Adipose tissue (tissue), 3 donors: ENCODE measurements at regions not wholly inside any gene's neighbourhood (a gene's known extent, or its start where the extent isn't known, plus 50 kb on each side); places are given as distances from the start of the nearest gene placed in this dataset.
"Not testable (repeated sequence)": the region's sequence is repeated elsewhere in the genome, so short reads cannot be mapped to it uniquely, and the experiment has no call there.

Experiments used
- H3K27ac ChIP-seq: one replicate; pipeline ENCODE4 v1.5.1; 2013; ENCODE audit warnings: low read depth, low read length
- WGBS, 3 donors: extraction: QIAGEN DNeasy Blood & Tissue Kit; methylation state at CpG; one replicate each; pipeline ENCODE4 v1.1.7; 2013; 5-methylcytosine and 5-hydroxymethylcytosine counted together
- donor health status: healthy with polysubstance abuse.
- donor health status: Bipolar disorder and iron deficiency.
- donor health status: healthy.

DNA sequence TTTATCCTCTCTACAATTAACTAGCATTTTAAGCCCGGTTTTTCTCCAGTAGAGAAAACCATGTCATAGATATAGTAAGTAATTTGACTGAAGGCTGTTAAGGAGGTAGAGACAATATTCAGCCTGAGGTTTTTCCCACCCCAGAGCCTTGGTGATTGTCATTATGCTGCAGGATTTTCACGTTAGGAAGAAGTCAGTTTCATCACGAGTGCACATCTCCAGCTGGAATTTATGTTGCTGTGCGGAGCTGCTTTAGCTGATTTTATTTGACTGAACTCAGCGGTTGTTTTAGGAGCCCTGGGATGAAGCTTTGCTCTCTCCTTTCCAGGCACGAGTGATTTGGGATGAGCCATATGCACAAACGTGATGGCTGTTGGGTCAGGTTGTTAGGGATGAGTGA lies 271.3 kb upstream of the RGMA start:
- WGBS, 3 donors: 76 to 86% (median 82%) methylated on average over 7 of the region's 7 CpGs
- no peak overlapping the region for H3K27ac ChIP-seq

GRCh38 chr15:93359425-93360131 lies 270.6 kb upstream of the RGMA start:
- WGBS, 3 donors: 70 to 80% (median 80%) methylated on average over 15 of the region's 15 CpGs
- no peak overlapping the region for H3K27ac ChIP-seq

GRCh38 chr15:93359060-93359408 lies 270.0 kb upstream of the RGMA start:
- WGBS, 3 donors: 71 to 91% (median 90%) methylated on average over 6 of the region's 6 CpGs

DNA sequence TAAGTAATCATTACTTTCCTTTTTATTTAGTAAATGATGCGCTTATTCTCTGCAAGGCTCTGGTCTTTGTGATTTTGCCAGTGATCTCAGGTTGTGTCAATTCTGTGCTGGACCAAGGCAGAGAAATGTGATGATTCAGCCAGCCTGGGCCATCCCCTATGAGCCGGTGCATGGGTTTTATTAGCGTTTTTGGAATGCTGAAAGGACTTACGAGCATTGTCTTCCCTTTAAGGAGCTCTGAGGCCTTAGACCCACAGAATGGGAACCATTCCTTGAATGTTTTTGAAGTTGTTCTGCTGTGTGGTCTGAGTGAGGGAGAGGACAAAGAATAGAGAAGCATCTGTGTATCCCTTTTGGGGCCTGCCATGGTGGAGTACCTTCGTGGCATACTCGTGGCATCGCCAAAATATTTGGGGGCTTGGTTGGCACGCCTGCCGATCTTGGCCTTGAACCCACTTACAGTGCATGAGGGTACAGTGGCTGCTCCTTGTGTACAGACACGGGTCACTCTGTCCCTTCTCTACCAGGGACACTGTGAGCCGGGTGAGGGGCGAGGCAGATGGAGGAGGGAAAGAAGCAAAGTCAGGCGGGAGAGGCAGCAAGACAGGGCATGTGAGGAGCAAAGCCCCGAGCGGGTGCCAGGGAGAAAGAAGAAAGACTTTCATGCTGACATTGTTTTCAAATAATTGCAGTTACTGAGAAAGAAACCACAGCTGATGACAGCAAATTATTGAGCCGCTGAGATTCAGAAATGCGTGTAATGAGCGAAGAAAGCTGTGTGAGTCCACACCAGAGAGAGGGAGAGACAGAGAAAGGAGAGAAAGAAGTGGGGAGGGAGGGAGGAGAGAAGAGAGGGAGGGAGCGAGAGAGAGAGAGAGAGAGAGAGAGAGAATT lies 269.4 kb upstream of the RGMA start:
- 88 to 90% (median 89%) methylated on average over 19 of the region's 19 CpGs for WGBS, 3 donors

More at GRCh38 chr15:93359060-93359408, 270.0 kb upstream of the RGMA start:
- no peak overlapping the region for H3K27ac ChIP-seq

GRCh38 chr15:93348711-93349545 lies 259.9 kb upstream of the RGMA start:
- 83 to 87% (median 83%) methylated on average over 7 of the region's 7 CpGs for WGBS, 3 donors
- H3K27ac ChIP-seq: no peak overlapping the region

More for the DNA sequence above, 269.4 kb upstream of the RGMA start:
- no peak overlapping the region for H3K27ac ChIP-seq

DNA sequence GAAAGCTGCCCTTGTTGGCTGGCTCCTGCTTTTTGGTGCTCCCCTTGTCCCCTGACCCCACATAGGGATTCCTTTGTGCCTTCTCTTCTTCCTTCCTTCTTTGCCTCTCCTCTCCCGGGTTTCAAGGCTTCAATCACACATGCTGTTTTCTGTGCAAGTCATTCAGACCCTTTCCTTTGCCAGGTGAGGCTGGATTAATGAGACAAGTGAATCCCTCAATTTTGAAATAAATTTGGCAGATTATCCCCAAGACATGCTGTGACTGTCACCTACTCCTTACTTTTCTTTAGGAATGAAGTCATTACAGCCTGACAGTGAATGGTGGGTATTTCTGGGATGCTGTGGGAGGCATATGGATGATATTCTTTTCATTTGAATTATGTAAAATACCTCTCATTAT lies 259.0 kb upstream of the RGMA start:
- H3K27ac ChIP-seq: no peak overlapping the region
- 62 to 77% (median 69%) methylated on average over 1 of the region's 1 CpG for WGBS, 3 donors

- WGBS, 3 donors: 75 to 85% (median 82%) methylated on average over 6 of the region's 6 CpGs
These were observed 257.0 kb upstream of the RGMA start for GRCh38 chr15:93345981-93346380.

DNA sequence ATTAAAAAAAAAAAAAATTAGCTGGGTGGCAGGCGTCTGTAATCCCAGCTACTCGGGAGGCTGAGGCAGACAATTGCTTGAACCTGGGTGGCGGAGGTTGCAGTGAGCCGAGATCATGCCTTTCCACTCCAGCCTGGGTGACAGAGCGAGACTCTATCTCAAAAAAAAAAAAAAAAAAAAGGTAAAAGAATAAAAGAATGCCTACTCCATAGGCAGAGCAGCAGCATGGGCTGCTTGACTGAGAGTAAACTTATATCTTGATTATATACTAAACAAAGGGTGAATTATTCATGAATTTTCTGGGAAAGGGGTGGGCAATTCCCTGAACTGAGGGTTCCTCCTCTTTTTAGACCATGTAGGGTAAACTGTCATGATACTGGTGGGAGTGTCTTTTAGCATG lies 254.4 kb upstream of the RGMA start:
- not testable (repeated sequence) for H3K27ac ChIP-seq
- WGBS, 3 donors: 86 to 98% (median 95%) methylated on average over 5 of the region's 5 CpGs

More at GRCh38 chr15:93345981-93346380, 257.0 kb upstream of the RGMA start:
- H3K27ac ChIP-seq: no peak overlapping the region

GRCh38 chr15:93341164-93341563 lies 252.2 kb upstream of the RGMA start:
- WGBS, 3 donors: 79 to 93% (median 93%) methylated on average over 4 of the region's 4 CpGs

GRCh38 chr15:93340406-93340805 lies 251.4 kb upstream of the RGMA start:
- WGBS, 3 donors: 68 to 84% (median 74%) methylated on average over 2 of the region's 2 CpGs
- no peak overlapping the region for H3K27ac ChIP-seq

More at GRCh38 chr15:93341164-93341563, 252.2 kb upstream of the RGMA start:
- H3K27ac ChIP-seq: no peak overlapping the region

DNA sequence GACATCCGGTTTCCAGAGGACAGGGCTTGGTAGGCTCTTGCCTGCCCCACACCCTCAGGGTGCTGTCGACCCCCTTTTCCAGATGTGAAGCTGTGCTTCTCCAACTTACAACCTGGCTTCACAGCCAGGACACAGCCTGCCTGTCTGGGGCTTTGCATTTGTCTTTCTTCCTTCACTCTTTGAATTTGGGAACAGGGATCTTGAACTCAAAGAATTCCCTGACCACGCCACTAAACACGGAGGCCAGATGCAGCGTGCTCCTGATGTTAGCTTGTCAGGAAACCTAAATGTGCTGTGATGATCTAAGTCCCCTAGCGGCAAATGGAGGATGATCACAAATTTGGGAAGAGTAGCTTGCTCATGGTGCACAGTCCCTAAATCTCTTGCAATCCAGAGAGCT lies 244.8 kb upstream of the RGMA start:
- H3K27ac ChIP-seq: no peak overlapping the region
- WGBS, 3 donors: 16 to 60% (median 24%) methylated on average over 6 of the region's 6 CpGs

- 20 to 72% (median 32%) methylated on average over 12 to 16 of the region's 16 CpGs for WGBS, 3 donors
- H3K27ac ChIP-seq: not testable (repeated sequence)
These were observed 244.1 kb upstream of the RGMA start for GRCh38 chr15:93333126-93333525.

GRCh38 chr15:93332168-93332553 lies 243.2 kb upstream of the RGMA start:
- WGBS, 3 donors: 21 to 33% (median 31%) methylated on average over 4 of the region's 4 CpGs
- no peak overlapping the region for H3K27ac ChIP-seq

- WGBS, 3 donors: 22 to 44% (median 42%) methylated on average over 9 of the region's 9 CpGs
These were observed 242.6 kb upstream of the RGMA start for GRCh38 chr15:93331545-93332167.

DNA sequence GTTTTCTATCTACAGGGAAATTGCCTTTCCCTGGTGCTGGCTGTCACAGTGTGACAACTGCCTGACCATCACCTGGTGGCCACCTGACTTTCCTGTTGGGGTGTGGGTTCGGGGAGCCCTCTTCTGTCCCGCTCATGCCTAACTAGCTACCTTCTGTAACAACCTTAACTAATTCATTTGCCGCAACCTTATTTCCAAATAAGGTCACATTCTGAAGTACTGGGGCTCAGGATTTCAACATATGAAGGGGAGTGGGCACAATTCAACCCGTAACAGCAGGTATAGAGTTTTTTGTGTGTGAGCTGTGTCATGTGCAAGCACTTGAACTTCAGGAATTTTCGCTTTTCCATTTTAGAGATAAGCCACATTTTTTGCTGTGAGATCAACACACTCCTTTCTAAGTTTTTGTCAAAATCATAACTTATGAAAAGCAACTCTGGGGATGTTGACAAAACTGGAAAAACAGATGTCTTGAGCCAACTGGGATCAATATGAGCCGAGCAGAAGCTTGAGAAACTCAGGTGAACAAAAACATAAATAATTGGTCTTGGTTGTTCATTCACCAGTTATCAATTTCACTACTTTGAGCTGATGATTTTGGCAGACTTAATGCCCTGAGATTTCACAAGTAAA lies 242.0 kb upstream of the RGMA start:
- no peak overlapping the region for H3K27ac ChIP-seq
- 43 to 81% (median 80%) methylated on average over 6 of the region's 6 CpGs for WGBS, 3 donors

More at GRCh38 chr15:93331545-93332167, 242.6 kb upstream of the RGMA start:
- H3K27ac ChIP-seq: no peak overlapping the region

DNA sequence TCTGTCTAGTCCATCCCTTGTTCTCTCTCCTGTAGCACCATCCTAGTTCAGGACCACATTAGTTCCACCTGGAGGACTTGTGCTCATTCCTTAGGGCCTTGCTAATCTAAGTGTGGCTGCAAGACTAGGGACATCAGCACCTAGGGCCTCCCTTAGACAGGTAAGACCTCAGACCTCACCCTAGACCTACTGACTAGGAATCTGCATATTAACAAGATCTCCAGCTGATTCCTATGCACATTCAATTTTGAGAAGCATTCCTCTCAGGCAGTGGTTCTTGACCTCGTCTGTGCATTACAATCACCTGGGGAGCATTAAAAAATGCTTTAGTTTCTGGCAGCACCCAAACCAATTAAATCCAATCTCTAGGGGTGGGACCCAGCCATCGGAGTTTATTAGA lies 238.4 kb upstream of the RGMA start:
- no peak overlapping the region for H3K27ac ChIP-seq
- 62 to 67% (median 62%) methylated on average over 2 of the region's 2 CpGs for WGBS, 3 donors

GRCh38 chr15:93324186-93324975 lies 235.4 kb upstream of the RGMA start:
- H3K27ac ChIP-seq: no peak overlapping the region
- 70 to 81% (median 76%) methylated on average over 5 of the region's 5 CpGs for WGBS, 3 donors
